SK-N-SH (cell line): ENCODE measurements at regions not wholly inside any gene's neighbourhood (a gene's known extent, or its start where the extent isn't known, plus 50 kb on each side); places are given as distances from the start of the nearest gene placed in this dataset.

Source experiments
- CTCF ChIA-PET: fragments of 300-600, 350-600 bp; formaldehyde crosslinking; extraction: SDS; loops from one replicate; lab custom pipeline; 2021; lab: Yijun Ruan, JAX
- POLR2A ChIA-PET: fragments of 350-600 bp; sonication (Branson Sonifier 250); formaldehyde crosslinking; extraction: SDS; loops from one replicate; lab custom pipeline; 2020; ENCODE audit warnings: antibody characterized with exemption, inconsistent platforms; lab: Yijun Ruan, JAX
- DNase-seq: peaks from one replicate; pipeline ENCODE4 v3.0.0; 2012
- H2AFZ ChIP-seq: fragments of 200-600 bp; sonication (generic); 2 replicates; pipeline ENCODE4 v1.8.1; 2016; ENCODE audit warnings: antibody characterized with exemption, mild to moderate bottlenecking, low read depth
- H3F3A ChIP-seq: fragments of 200-600 bp; sonication (generic); replicated peaks from 2 replicates; pipeline ENCODE3; 2016; ENCODE audit warnings: antibody characterized with exemption, mild to moderate bottlenecking; ENCODE audit not compliant: insufficient read depth
- H3K27ac ChIP-seq, 2 experiments: fragments of 200-500 bp in 1 of 2; fragments of 200-600 bp in 1 of 2; sonication (Bioruptor generic) in 1 of 2; sonication (generic), shearing (Covaris generic) in 1 of 2; 2 replicates each; pipeline versions ENCODE4 v1.5.1 to v1.6.1; 2014 to 2016; ENCODE audit warnings: low read depth in 2 of 2, inconsistent platforms in 1 of 2, low read length in 1 of 2, mild to moderate bottlenecking in 1 of 2, mixed read lengths in 1 of 2
- H3K27me3 ChIP-seq: fragments of 200-600 bp; sonication (generic), shearing (Covaris generic); 2 replicates; pipeline ENCODE4 v1.6.1; 2016; ENCODE audit warnings: mixed run types; ENCODE audit not compliant: insufficient read depth
- H3K36me3 ChIP-seq, 2 experiments: fragments of 200-500 bp in 1 of 2; fragments of 200-600 bp in 1 of 2; sonication (Bioruptor generic) in 1 of 2; sonication (generic) in 1 of 2; replicated peaks in 1 of 2; 2 replicates each; pipeline versions ENCODE3 to v1.5.1; 2014 to 2016; ENCODE audit warnings: low read length in 1 of 2, mild to moderate bottlenecking in 1 of 2; ENCODE audit not compliant: insufficient read depth in 2 of 2, control insufficient read depth in 1 of 2
- H3K4me1 ChIP-seq, 2 experiments: fragments of 200-500 bp in 1 of 2; fragments of 200-600 bp in 1 of 2; sonication (Bioruptor generic) in 1 of 2; sonication (generic), shearing (Covaris generic) in 1 of 2; 2 replicates each; pipeline versions ENCODE4 v1.5.1 to v1.6.1; 2014 to 2016; ENCODE audit warnings: low read depth in 1 of 2, low read length in 1 of 2, mixed run types in 1 of 2; ENCODE audit not compliant: insufficient read depth in 2 of 2, control insufficient read depth in 1 of 2
- H3K4me2 ChIP-seq: fragments of 200-600 bp; sonication (generic), shearing (Covaris generic); 2 replicates; pipeline ENCODE4 v1.6.1; 2017; ENCODE audit warnings: mixed run types
- H3K4me3 ChIP-seq, 2 experiments: fragments of 200-500 bp in 1 of 2; fragments of 200-600 bp in 1 of 2; sonication (Bioruptor generic) in 1 of 2; sonication (generic), shearing (Covaris generic) in 1 of 2; 2 replicates each; pipeline versions ENCODE4 v1.5.1 to v1.8.1; 2014 to 2016; ENCODE audit warnings: low read depth in 2 of 2, inconsistent platforms in 1 of 2, low read length in 1 of 2, mild to moderate bottlenecking in 1 of 2, mixed read lengths in 1 of 2, moderate library complexity in 1 of 2
- H3K79me2 ChIP-seq: fragments of 200-600 bp; sonication (generic); 2 replicates; pipeline ENCODE4 v1.8.1; 2017; ENCODE audit warnings: mild to moderate bottlenecking; ENCODE audit not compliant: insufficient read depth
- H3K9ac ChIP-seq: fragments of 200-600 bp; sonication (generic); 2 replicates; pipeline ENCODE4 v1.6.1; 2017; ENCODE audit warnings: mixed run types
- H3K9me2 ChIP-seq: fragments of 200-600 bp; sonication (generic); 2 replicates; pipeline ENCODE4 v1.6.1; 2017; ENCODE audit warnings: mixed run types
- H3K9me3 ChIP-seq: fragments of 200-600 bp; sonication (generic); 2 replicates; pipeline ENCODE4 v1.6.1; 2017; ENCODE audit warnings: mixed run types, mild to moderate bottlenecking, moderate library complexity
- H4K20me1 ChIP-seq: fragments of 200-600 bp; sonication (generic); 2 replicates; pipeline ENCODE4 v1.6.1; 2017; ENCODE audit warnings: mild to moderate bottlenecking, mixed run types; ENCODE audit not compliant: insufficient read depth
- CTCF ChIP-seq: fragments of 200-600 bp; sonication (generic); IDR thresholded peaks from 2 replicates; pipeline ENCODE4 v1.6.1; 2017; ENCODE audit warnings: antibody characterized with exemption, mild to moderate bottlenecking, moderate library complexity
- EZH2phosphoT487 ChIP-seq: fragments of 200-600 bp; sonication (generic); IDR thresholded peaks from 2 replicates; pipeline ENCODE4 v1.6.1; 2017; ENCODE audit warnings: low read depth, mixed run types, mild to moderate bottlenecking, antibody characterized with exemption, moderate library complexity, borderline replicate concordance
- IRF3 ChIP-seq: fragments of 150-350 bp; IDR thresholded peaks from 2 replicates; pipeline ENCODE4 v1.6.1; 2016; ENCODE audit warnings: mild to moderate bottlenecking, low read depth, low read length
- MAX ChIP-seq: IDR thresholded peaks from 2 replicates; pipeline ENCODE4 v1.4.0; 2012; ENCODE audit warnings: low read depth
- POLR2AphosphoS5 ChIP-seq: IDR thresholded peaks from 2 replicates; pipeline ENCODE4 v1.6.1; 2012; ENCODE audit warnings: low read depth, low read length
- RCOR1 ChIP-seq: fragments of 150-350 bp; IDR thresholded peaks from 2 replicates; pipeline ENCODE4 v1.6.1; 2017; ENCODE audit warnings: antibody characterized with exemption, low read length
- TAF1 ChIP-seq: IDR thresholded peaks from 2 replicates; pipeline ENCODE4 v1.6.1; 2012; ENCODE audit warnings: low read depth, mild to moderate bottlenecking, low read length, moderate library complexity, borderline replicate concordance
- TEAD4 ChIP-seq: IDR thresholded peaks from 2 replicates; pipeline ENCODE4 v1.4.0; 2012; ENCODE audit warnings: mild to moderate bottlenecking, borderline replicate concordance; ENCODE audit not compliant: insufficient read depth
- WGBS: methylation state at CpG from one replicate; pipeline ENCODE4 v1.1.6; 2017; ENCODE audit warnings: low lambda C conversion rate; 5-methylcytosine and 5-hydroxymethylcytosine counted together

- Histone ChIP-seq H3K9ac (no peak overlapping the region), H3F3A (no peaks in the 10 kb centered on the region), H3K4me1 (no peaks in the 10 kb centered on the region; a peak in 1 of 4 replicates), H3K4me3 (no peak overlapping the region)
- CTCF ChIA-PET = interaction anchor here (1.0 to 2.7 kb wide), 6 partner anchors 10 to 448 kb away, joined by 3 to 15 read pairs (median 4); no protein-coding TSS in a partner anchor
- TF ChIP-seq POLR2AphosphoS5 (no peak), RCOR1 (no peak), CTCF (no peak), TEAD4 (no peak), MAX (no peak), IRF3 (no peak), TAF1 (no peak)
- TF ChIP-seq, all 33 proteins: peak for 0
- no peaks in the 10 kb centered on the region for H3K9me2 ChIP-seq
- no peak overlapping the region for H3K27ac ChIP-seq
- no peaks in the 10 kb centered on the region for H3K79me2 ChIP-seq
- H4K20me1 ChIP-seq = no peaks in the 10 kb centered on the region
- 22% methylated on average over 12 of the region's 14 CpGs for WGBS
- H2AFZ ChIP-seq = no peak overlapping the region
- H3K4me2 ChIP-seq = no peak overlapping the region
- DNase-seq = no peak
- POLR2A ChIA-PET = interaction anchor here (0.6 kb wide), 1 partner anchor 1435 kb away, joined by 3 read pairs; no protein-coding TSS in a partner anchor
- H3K36me3 ChIP-seq = no peaks in the 10 kb centered on the region
- H3K9me3 ChIP-seq = no peaks in the 10 kb centered on the region
- no peaks in the 10 kb centered on the region for H3K27me3 ChIP-seq
Measured at GRCh38 chr15:92266796-92267685, 126.6 kb upstream of the ST8SIA2 start.

- Histone ChIP-seq H3K79me2 (no peaks in the 10 kb centered on the region), H3K27ac (no peak overlapping the region), H3K36me3 (no peaks in the 10 kb centered on the region), H3K4me2 (no peak overlapping the region), H3K4me1 (peaks cover 0 to 7% of the 10 kb centered on the region in 2 experiments; a peak in 1 of 4 replicates), H3K9me3 (no peaks in the 10 kb centered on the region), H3K9me2 (no peaks in the 10 kb centered on the region), H3K9ac (no peak overlapping the region), H4K20me1 (no peaks in the 10 kb centered on the region), H3F3A (no peaks in the 10 kb centered on the region), H3K4me3 (no peak overlapping the region), H2AFZ (no peak overlapping the region), H3K27me3 (no peaks in the 10 kb centered on the region)
- no peak for DNase-seq
- ChIA-PET POLR2A (no interaction called here), CTCF (interaction anchor here (0.6 to 2.7 kb wide), 3 partner anchors 8 to 446 kb away, joined by 3 to 15 read pairs (median 5); no protein-coding TSS in a partner anchor)
- 31% methylated on average over 3 of the region's 3 CpGs for WGBS
- no peak for TF ChIP-seq EZH2phosphoT487
Measured at GRCh38 chr15:92268900-92269299, 124.8 kb upstream of the ST8SIA2 start.
